ENCODE measurements at regions not wholly inside any gene's neighbourhood (a gene's known extent, or its start where the extent isn't known, plus 50 kb on each side); places are given as distances from the start of the nearest gene placed in this dataset.

- H3K9me3 Mint-ChIP-seq (ENCODE audit: unreplicated experiment), result no peaks in the 10 kb centered on the region
- Histone ChIP-seq H3K4me3 (ENCODE audit: low read depth, low read length) (no peak overlapping the region), H3K36me3 (ENCODE audit: control insufficient read depth, insufficient read depth, low read length) (no peaks in the 10 kb centered on the region), H3K4me1 (no peaks in the 10 kb centered on the region), H3K27me3 (replicated peaks; ENCODE audit: control insufficient read depth, insufficient read depth, low read length) (no peaks in the 10 kb centered on the region), H3K9me3 (no peaks in the 10 kb centered on the region)
- DNase-seq, result no peak
- no peaks in the 10 kb centered on the region for H3K4me1 Mint-ChIP-seq (ENCODE audit: low read depth, unreplicated experiment)
- BruUV-seq (replicated peaks), result no TSS peak
- intact Hi-C loops (cut with micrococcal nuclease; ENCODE audit: unreplicated experiment), result loop anchor here (10.0 kb wide), 1 partner anchor 123 kb away; no protein-coding TSS in a partner anchor
- H3K27ac Mint-ChIP-seq (ENCODE audit: unreplicated experiment), result no peak overlapping the region
- H3K4me3 Mint-ChIP-seq (ENCODE audit: unreplicated experiment), result no peak overlapping the region
- H3K36me3 Mint-ChIP-seq (ENCODE audit: insufficient read depth, unreplicated experiment), result no peaks in the 10 kb centered on the region
- ChIA-PET POLR2A (no interaction called here), CTCF (no interaction called here)
- TF ChIP-seq, protein P1, sequence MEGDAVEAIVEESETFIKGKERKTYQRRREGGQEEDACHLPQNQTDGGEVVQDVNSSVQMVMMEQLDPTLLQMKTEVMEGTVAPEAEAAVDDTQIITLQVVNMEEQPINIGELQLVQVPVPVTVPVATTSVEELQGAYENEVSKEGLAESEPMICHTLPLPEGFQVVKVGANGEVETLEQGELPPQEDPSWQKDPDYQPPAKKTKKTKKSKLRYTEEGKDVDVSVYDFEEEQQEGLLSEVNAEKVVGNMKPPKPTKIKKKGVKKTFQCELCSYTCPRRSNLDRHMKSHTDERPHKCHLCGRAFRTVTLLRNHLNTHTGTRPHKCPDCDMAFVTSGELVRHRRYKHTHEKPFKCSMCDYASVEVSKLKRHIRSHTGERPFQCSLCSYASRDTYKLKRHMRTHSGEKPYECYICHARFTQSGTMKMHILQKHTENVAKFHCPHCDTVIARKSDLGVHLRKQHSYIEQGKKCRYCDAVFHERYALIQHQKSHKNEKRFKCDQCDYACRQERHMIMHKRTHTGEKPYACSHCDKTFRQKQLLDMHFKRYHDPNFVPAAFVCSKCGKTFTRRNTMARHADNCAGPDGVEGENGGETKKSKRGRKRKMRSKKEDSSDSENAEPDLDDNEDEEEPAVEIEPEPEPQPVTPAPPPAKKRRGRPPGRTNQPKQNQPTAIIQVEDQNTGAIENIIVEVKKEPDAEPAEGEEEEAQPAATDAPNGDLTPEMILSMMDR (IDR thresholded peaks at IDR 0.05; ENCODE audit: insufficient read depth in 1 of 2, low read depth in 1 of 2, low read length in 1 of 2, severe bottlenecking in 1 of 2, unreplicated experiment in 1 of 2), result no peak
- peaks cover 5% of the 10 kb centered on the region for H3K27me3 Mint-ChIP-seq (ENCODE audit: insufficient read depth, unreplicated experiment)
These were observed 184.5 kb downstream of the KIT start for GRCh38 chr4:54842226-54842625.

GRCh38 chr4:54840992-54841768 lies 183.4 kb downstream of the KIT start:
- H3K27me3 ChIP-seq (replicated peaks; ENCODE audit: control insufficient read depth, insufficient read depth, low read length), result no peaks in the 10 kb centered on the region
- Mint-ChIP-seq H3K4me1 (ENCODE audit: low read depth, unreplicated experiment) (no peaks in the 10 kb centered on the region), H3K27ac (ENCODE audit: unreplicated experiment) (no peak overlapping the region), H3K4me3 (ENCODE audit: unreplicated experiment) (no peak overlapping the region), H3K9me3 (ENCODE audit: unreplicated experiment) (no peaks in the 10 kb centered on the region), H3K27me3 (ENCODE audit: insufficient read depth, unreplicated experiment) (peaks cover 5% of the 10 kb centered on the region), H3K36me3 (ENCODE audit: insufficient read depth, unreplicated experiment) (no peaks in the 10 kb centered on the region)
- no peaks in the 10 kb centered on the region for H3K9me3 ChIP-seq
- TF ChIP-seq, protein P1 (IDR thresholded peaks at IDR 0.05; ENCODE audit: insufficient read depth in 1 of 2, low read depth in 1 of 2, low read length in 1 of 2, severe bottlenecking in 1 of 2, unreplicated experiment in 1 of 2), result peak; percentile 11 to 16
- H3K4me3 ChIP-seq (ENCODE audit: low read depth, low read length), result no peak overlapping the region
- intact Hi-C loops (cut with micrococcal nuclease; ENCODE audit: unreplicated experiment), result loop anchor here (1.0 to 10.0 kb wide), 3 partner anchors 124 to 518 kb away; no protein-coding TSS in a partner anchor
- H3K36me3 ChIP-seq (ENCODE audit: control insufficient read depth, insufficient read depth, low read length), result no peaks in the 10 kb centered on the region
- ChIA-PET CTCF (no interaction called here), POLR2A (no interaction called here)
- H3K4me1 ChIP-seq, result no peaks in the 10 kb centered on the region
- BruUV-seq (replicated peaks), result no TSS peak
- DNase-seq, result peak in 1 of 2 experiments; percentile 20

- no peaks in the 10 kb centered on the region for H3K36me3 ChIP-seq (ENCODE audit: control insufficient read depth, insufficient read depth, low read length)
- Mint-ChIP-seq H3K27ac (ENCODE audit: unreplicated experiment) (no peak overlapping the region), H3K4me3 (ENCODE audit: unreplicated experiment) (no peak overlapping the region), H3K4me1 (ENCODE audit: low read depth, unreplicated experiment) (no peaks in the 10 kb centered on the region), H3K27me3 (ENCODE audit: insufficient read depth, unreplicated experiment) (peaks cover 8% of the 10 kb centered on the region), H3K36me3 (ENCODE audit: insufficient read depth, unreplicated experiment) (no peaks in the 10 kb centered on the region), H3K9me3 (ENCODE audit: unreplicated experiment) (peaks cover 6% of the 10 kb centered on the region)
- no peaks in the 10 kb centered on the region for H3K4me1 ChIP-seq
- no peak overlapping the region for H3K4me3 ChIP-seq (ENCODE audit: low read depth, low read length)
- intact Hi-C loops (cut with micrococcal nuclease; ENCODE audit: unreplicated experiment), result loop anchor here (2.0 to 10.0 kb wide), 2 partner anchors 124 to 518 kb away; no protein-coding TSS in a partner anchor
- no TSS peak for BruUV-seq (replicated peaks)
- no peak for DNase-seq
- ChIA-PET CTCF (no interaction called here), POLR2A (no interaction called here)
- H3K9me3 ChIP-seq, result no peaks in the 10 kb centered on the region
- no peaks in the 10 kb centered on the region for H3K27me3 ChIP-seq (replicated peaks; ENCODE audit: control insufficient read depth, insufficient read depth, low read length)
- TF ChIP-seq, protein P1 (IDR thresholded peaks at IDR 0.05; ENCODE audit: insufficient read depth in 1 of 2, low read depth in 1 of 2, low read length in 1 of 2, severe bottlenecking in 1 of 2, unreplicated experiment in 1 of 2), result no peak
These were observed 182.7 kb downstream of the KIT start for GRCh38 chr4:54840430-54840829.

All from Caco-2 (cell line).